Left hindlimb (tissue), 1 donor: ENCODE measurements at regions not wholly inside any gene's neighbourhood (a gene's known extent, or its start where the extent isn't known, plus 50 kb on each side); places are given as distances from the start of the nearest gene placed in this dataset.
"Not testable (repeated sequence)": the region's sequence is repeated elsewhere in the genome, so short reads cannot be mapped to it uniquely, and the experiment has no call there.

Source experiments
- DNase-seq: peaks from one replicate; pipeline ENCODE4 v3.0.0-alpha.2; 2018

GRCh38 chr14:44609876-44610510, 102.9 kb upstream of the FSCB start:
- peak; percentile 24 for DNase-seq

GRCh38 chr14:44609201-44609600, 102.1 kb upstream of the FSCB start:
- no peak for DNase-seq

- DNase-seq: no peak
Measured at GRCh38 chr14:44607701-44608100, 100.6 kb upstream of the FSCB start.

GRCh38 chr14:44606576-44606975, 99.5 kb upstream of the FSCB start:
- DNase-seq: no peak

GRCh38 chr14:44601266-44601665, 94.2 kb upstream of the FSCB start:
- not testable (repeated sequence) for DNase-seq

- DNase-seq: no peak
Measured at GRCh38 chr14:44589180-44589579, 82.1 kb upstream of the FSCB start.

- no peak for DNase-seq
Measured at GRCh38 chr14:44586910-44587309, 79.8 kb upstream of the FSCB start.

GRCh38 chr14:44576356-44576755, 69.3 kb upstream of the FSCB start:
- no peak for DNase-seq

GRCh38 chr14:44567997-44568396, 60.9 kb upstream of the FSCB start:
- no peak for DNase-seq

GRCh38 chr14:44565968-44566367, 58.9 kb upstream of the FSCB start:
- DNase-seq: no peak

GRCh38 chr14:44564908-44565307, 57.8 kb upstream of the FSCB start:
- DNase-seq: no peak
